Erythroblast (primary cell): ENCODE measurements at regions not wholly inside any gene's neighbourhood (a gene's known extent, or its start where the extent isn't known, plus 50 kb on each side); places are given as distances from the start of the nearest gene placed in this dataset.

Experiments
- GATA1 ChIP-seq: IDR thresholded peaks from 2 replicates; pipeline ENCODE4 v1.6.1; 2011; ENCODE audit warnings: low read depth, mild to moderate bottlenecking, control low read depth, low read length, moderate library complexity
- POLR2A ChIP-seq: IDR thresholded peaks from 2 replicates; pipeline ENCODE4 v1.6.1; 2011; ENCODE audit warnings: mild to moderate bottlenecking, low read length

GRCh38 chr3:56935811-56936210, 124.7 kb upstream of the SPATA12 start:
- TF ChIP-seq POLR2A (no peak), GATA1 (no peak)
